ENCODE measurements at regions not wholly inside any gene's neighbourhood (a gene's known extent, or its start where the extent isn't known, plus 50 kb on each side); places are given as distances from the start of the nearest gene placed in this dataset.

DNA sequence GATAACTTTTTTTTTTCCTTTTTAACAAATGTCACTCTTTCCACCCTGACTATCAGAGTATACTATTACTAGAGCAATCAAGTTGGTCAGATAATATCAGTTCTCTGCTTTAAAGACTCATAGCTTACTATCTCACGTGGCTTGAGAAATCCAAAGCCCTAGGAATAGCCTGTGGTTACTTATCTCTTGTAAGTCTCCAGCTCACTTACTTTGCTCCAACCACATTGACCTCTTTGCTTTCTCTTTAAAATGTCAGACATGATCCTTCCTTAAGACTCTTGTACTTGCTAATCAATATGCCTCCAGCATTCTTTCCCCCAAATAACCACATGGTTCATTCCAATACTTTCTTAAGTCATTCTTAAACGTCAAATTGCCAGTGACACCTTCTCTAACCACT is 1292.2 kb downstream of the REEP3 start:
- in situ Hi-C loops (cut with MboI; ENCODE audit: low sequenced_read_pairs, unreplicated experiment) = no loop called here
- TF ChIP-seq, protein P1, sequence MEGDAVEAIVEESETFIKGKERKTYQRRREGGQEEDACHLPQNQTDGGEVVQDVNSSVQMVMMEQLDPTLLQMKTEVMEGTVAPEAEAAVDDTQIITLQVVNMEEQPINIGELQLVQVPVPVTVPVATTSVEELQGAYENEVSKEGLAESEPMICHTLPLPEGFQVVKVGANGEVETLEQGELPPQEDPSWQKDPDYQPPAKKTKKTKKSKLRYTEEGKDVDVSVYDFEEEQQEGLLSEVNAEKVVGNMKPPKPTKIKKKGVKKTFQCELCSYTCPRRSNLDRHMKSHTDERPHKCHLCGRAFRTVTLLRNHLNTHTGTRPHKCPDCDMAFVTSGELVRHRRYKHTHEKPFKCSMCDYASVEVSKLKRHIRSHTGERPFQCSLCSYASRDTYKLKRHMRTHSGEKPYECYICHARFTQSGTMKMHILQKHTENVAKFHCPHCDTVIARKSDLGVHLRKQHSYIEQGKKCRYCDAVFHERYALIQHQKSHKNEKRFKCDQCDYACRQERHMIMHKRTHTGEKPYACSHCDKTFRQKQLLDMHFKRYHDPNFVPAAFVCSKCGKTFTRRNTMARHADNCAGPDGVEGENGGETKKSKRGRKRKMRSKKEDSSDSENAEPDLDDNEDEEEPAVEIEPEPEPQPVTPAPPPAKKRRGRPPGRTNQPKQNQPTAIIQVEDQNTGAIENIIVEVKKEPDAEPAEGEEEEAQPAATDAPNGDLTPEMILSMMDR (IDR thresholded peaks at IDR 0.05; ENCODE audit: borderline replicate concordance, control extremely low read depth, extremely low read depth, insufficient read depth, missing control alignments) = no peak
- no peak for DNase-seq (ENCODE audit: low spot score)

DNA sequence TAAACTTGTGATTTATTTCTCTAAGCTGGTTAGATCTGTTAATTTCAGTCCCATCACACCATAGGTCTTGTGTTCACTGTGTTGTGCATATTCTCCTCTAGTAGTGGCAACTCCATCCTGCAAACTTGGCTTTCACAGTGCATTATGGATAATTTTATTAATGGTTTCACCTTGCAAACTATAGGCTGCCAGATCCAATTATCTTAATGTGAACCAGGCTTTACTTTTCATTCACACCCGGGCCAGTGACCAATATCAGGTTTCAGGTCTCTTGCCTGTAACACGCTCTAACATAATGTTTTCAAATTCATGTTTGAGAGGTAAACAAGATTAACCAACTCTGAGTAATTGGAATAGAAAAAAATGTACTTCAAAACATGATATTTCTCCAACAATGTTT is 1293.0 kb downstream of the REEP3 start:
- in situ Hi-C loops (cut with MboI; ENCODE audit: low sequenced_read_pairs, unreplicated experiment) = no loop called here

DNA sequence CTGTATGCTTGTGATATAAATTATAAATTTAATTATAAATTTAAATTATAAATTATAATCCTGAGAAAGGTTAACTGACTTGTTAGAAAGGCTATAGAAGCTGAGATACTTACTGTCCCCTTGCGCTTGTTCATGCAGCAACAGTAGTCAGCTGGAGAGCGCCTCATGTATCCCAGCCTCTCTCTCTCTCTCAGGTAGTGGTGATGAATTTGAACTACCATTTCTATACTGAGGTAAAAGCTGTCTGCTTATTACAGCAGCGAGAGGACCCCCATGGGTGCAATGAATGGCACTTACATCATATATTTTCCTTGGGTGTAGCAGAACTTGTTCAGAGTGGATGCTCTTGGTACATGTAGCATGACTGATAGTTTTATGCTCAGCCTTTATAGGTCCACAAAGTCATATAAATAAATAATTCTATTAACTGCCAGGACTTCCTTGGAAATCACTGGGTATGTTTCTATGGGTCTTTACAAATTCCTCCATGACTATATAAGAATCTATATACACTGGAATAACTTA is 1308.7 kb downstream of the REEP3 start:
- in situ Hi-C loops (cut with MboI; ENCODE audit: low sequenced_read_pairs, unreplicated experiment) = no loop called here

More for the DNA sequence above, 1293.0 kb downstream of the REEP3 start:
- no peak for DNase-seq (ENCODE audit: low spot score)
- TF ChIP-seq, protein P1 (IDR thresholded peaks at IDR 0.05; ENCODE audit: borderline replicate concordance, control extremely low read depth, extremely low read depth, insufficient read depth, missing control alignments) = no peak

DNA sequence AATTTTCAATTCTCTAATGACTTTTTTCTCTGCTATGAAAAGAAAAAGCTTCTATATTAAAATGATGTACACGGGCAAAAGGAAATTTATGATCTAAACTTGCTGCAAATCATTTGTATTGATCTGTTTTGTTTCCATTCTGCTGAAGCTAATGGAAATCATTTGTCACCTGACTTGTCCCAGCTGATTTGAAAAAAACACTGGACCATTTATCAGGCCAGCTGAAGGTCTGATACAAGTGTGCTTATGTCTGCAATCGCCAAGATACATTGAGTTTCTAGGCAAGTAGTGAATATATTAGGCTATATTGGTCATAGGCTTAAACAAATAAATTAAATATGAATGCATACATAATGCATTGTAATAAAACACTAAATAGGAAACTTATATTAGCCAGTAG is 1309.7 kb downstream of the REEP3 start:
- in situ Hi-C loops (cut with MboI; ENCODE audit: low sequenced_read_pairs, unreplicated experiment) = no loop called here
- TF ChIP-seq, protein P1 (IDR thresholded peaks at IDR 0.05; ENCODE audit: borderline replicate concordance, control extremely low read depth, extremely low read depth, insufficient read depth, missing control alignments) = no peak

More for the DNA sequence above, 1308.7 kb downstream of the REEP3 start:
- TF ChIP-seq, protein P1 (IDR thresholded peaks at IDR 0.05; ENCODE audit: borderline replicate concordance, control extremely low read depth, extremely low read depth, insufficient read depth, missing control alignments) = no peak
- DNase-seq (ENCODE audit: low spot score) = no peak

DNA sequence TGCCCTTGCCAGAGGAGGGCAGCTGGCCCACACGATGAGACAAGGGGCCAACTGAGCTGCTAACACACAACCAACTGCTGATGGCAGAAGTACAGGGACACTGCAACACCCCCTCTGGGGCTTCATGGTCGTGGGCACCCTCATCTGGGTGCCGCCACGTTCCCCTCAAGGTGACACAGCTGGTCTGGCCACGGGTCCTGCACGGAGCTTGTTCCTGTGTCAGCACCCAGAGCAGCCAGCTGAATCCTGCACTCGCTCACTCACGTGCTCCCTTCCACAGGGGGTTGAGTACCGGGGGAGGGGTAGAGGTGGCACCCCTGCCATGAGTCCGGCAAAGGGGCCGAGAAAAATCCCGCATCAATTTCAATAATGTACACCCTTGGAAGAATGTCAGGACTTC is 1319.1 kb downstream of the REEP3 start:
- in situ Hi-C loops (cut with MboI; ENCODE audit: low sequenced_read_pairs, unreplicated experiment) = no loop called here
- TF ChIP-seq, protein P1 (IDR thresholded peaks at IDR 0.05; ENCODE audit: borderline replicate concordance, control extremely low read depth, extremely low read depth, insufficient read depth, missing control alignments) = no peak
- no peak for DNase-seq (ENCODE audit: low spot score)

More for the DNA sequence above, 1309.7 kb downstream of the REEP3 start:
- DNase-seq (ENCODE audit: low spot score) = no peak

DNA sequence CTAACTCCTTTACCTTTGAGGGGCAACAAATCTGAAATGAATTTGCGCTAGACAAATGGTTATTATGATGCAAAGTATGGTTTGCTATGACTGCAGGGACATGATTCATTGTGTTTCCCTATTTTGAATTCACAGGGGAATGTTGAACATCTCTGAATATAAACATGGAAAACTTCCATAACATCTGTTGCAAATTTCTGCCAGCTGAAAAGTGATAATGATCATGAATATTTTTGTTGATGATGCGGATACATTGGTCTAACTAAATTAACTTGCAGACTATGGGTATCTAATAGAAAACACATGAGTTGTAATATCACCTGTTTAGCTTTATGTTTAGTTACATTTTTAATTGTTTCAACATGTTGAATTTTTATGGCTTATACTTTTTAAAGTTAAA is 1325.5 kb downstream of the REEP3 start:
- TF ChIP-seq, protein P1 (IDR thresholded peaks at IDR 0.05; ENCODE audit: borderline replicate concordance, control extremely low read depth, extremely low read depth, insufficient read depth, missing control alignments) = no peak
- in situ Hi-C loops (cut with MboI; ENCODE audit: low sequenced_read_pairs, unreplicated experiment) = no loop called here
- DNase-seq (ENCODE audit: low spot score) = no peak

All from GM13976 (cell line).